ENCODE measurements at regions not wholly inside any gene's neighbourhood (a gene's known extent, or its start where the extent isn't known, plus 50 kb on each side); places are given as distances from the start of the nearest gene placed in this dataset.

GRCh38 chr4:181682367-181683047, 560.7 kb upstream of the TENM3 start:
- no peak for DNase-seq (ENCODE audit: low read depth)

DNA sequence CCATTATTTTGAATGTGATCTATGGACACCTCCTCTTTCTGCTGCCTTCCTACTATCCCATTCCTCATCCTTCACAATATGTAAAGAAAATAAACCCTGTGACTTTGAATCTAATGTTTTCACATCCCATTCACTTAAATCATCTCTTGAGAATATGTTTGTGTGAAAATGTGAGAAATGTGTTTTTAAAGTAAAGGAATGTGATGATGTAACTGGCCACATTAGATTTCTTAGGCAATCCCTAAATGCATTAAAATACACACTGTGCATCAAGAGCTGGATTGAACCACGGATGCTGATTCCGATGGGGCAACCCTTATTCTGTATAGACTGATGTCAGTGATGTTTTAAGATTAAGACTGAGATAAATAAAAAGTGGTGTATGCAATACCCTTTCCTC, 558.9 kb upstream of the TENM3 start:
- DNase-seq (ENCODE audit: low read depth): no peak

- DNase-seq (ENCODE audit: low read depth): no peak
These were observed 557.7 kb upstream of the TENM3 start for GRCh38 chr4:181685461-181685860.

- no peak for DNase-seq (ENCODE audit: low read depth)
These were observed 557.3 kb upstream of the TENM3 start for GRCh38 chr4:181685911-181686310.

DNA sequence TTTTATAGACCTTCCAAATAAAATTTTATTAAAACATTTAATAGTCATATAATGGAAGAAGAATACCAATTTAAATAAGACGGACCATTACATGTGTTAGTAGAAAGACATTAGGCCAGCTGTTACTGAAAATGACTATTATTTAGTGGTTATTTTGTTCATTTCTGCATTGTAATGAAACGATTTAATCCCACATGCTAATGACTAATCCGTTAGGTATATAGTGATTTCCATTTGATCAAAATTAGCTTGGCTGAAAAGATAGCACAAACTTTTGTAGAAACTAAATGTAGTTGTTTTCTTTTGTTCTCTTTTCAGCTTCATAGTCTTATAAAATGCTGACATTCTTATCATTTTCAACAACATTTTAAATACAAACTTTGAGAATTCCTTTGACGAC, 556.1 kb upstream of the TENM3 start:
- no peak for DNase-seq (ENCODE audit: low read depth)

GRCh38 chr4:181688432-181688831, 554.8 kb upstream of the TENM3 start:
- no peak for DNase-seq (ENCODE audit: low read depth)

DNA sequence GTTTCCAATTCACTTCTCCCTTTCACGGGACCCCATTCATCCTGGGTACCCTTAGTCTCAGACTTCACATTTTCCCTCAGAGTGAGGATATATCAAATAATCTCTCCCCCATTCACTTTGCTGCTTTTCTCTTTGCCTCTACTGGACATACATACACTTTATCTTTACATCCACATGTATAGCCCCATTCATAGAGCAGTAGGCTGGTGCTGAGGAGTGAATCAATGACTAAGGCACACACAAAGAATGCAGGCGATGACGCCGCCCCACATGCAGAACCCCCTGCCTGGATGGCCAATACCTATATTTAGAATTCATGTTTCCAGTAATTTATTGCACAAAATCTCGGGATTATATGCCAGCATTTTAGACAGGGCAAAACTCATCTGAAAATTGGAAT, 554.3 kb upstream of the TENM3 start:
- no peak for DNase-seq (ENCODE audit: low read depth)

DNA sequence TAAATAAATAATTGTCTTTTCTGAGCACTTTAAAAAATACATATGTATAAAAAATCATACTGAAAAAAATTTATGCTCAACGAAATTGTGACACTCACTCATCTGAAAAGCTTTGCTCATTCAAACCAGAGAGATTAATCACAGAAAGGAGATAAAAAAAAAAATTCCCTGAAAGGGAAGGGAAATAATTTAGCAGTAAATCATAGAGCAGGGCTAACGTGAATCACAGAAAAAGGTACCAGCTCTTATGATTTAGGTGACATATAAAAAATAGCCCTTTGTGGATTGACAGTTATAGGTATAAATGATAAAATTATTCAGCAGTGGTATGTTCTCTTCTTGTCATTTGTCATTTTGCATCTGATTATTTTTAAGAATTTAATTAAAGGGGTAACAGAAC, 552.7 kb upstream of the TENM3 start:
- no peak for DNase-seq (ENCODE audit: low read depth)

GRCh38 chr4:181692965-181693364, 550.2 kb upstream of the TENM3 start:
- no peak for DNase-seq (ENCODE audit: low read depth)

GRCh38 chr4:181693517-181693916, 549.7 kb upstream of the TENM3 start:
- no peak for DNase-seq (ENCODE audit: low read depth)

DNA sequence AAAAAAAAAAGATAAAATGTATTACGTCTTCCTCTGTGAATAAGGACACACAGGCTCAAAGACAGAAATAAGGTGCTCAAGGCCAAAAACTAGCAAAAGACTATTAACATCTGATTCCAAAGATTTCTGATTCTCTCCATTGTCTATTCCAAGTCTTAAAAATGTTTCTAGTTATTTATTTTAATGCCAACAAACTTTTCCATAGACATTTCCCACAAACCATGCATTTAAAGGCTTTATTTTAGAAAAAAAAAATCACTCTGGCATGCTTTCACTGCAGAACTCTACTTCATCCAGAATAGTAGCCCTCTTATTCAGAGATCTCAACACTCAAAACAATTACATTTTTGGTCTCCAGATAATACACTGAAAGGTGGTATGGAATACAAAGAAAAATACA, 545.0 kb upstream of the TENM3 start:
- no peak for DNase-seq (ENCODE audit: low read depth)

DNA sequence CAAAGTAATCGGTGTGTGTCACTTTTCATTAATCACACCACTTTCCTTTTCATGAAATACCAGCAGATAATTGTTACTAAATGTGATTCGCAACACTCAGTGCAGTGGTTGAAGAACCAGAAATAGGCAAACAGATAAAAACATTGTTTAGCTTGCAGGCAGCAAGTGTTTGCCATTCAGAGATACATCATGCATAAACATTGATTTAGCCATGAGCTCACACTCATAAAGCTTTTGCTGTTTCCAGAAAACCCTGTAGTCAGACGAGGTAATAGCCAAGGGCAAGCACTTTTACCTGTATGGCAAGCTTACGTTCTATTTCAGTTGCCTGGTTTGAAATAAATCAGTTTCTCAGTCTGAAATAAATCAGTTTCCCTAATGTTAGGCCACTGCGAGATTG, 542.0 kb upstream of the TENM3 start:
- DNase-seq (ENCODE audit: low read depth): no peak

GRCh38 chr4:181701894-181702293, 541.3 kb upstream of the TENM3 start:
- no peak for DNase-seq (ENCODE audit: low read depth)

DNA sequence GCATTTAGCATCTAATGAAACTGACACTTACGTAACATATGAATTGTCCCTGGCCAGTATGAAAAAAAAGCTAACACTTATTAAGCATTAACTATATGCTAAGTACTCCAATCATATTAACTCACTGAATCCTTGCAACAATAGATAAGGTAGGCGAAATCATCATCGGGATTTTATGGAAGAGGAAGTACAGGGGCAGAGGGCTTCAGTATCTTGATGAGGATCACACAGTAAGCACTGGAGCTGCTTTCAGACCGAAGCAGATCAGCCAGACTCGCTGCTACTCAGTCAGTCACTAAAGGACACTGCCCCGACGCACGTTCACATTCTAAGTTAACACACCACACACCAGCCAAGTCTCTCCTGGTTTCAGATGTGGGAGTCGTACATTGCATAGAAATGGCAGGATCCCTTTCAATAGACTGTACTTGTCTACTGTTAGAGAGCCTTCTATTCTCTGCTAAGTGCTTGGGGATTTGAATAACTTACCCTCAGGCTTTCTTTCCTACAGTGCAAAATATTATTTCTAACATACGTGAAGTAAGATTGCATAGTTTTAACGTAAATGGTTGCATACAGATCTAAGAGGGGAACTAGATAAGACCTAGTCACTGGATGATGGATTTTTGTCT, 540.2 kb upstream of the TENM3 start:
- no peak for DNase-seq (ENCODE audit: low read depth)

DNA sequence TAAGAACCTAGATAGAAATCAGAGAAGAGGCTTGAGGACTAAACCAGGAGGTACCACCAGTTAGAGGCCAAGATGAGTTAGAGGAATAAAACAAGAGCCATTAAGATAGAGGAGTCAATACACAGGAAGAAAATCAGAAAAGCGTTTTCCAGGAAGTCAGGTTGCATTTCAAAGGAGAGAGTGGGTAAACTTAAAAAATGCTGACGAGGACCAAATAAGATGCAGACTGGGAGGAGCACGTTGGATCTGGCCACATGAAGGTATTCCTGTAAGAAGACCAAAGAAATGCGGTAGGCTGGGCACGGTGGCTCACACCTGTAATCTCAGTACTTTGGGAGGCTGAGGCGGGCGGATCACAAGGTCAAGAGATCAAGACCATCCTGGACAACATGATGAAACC, 533.1 kb upstream of the TENM3 start:
- no peak for DNase-seq (ENCODE audit: low read depth)

GRCh38 chr4:181711387-181711786, 531.8 kb upstream of the TENM3 start:
- DNase-seq (ENCODE audit: low read depth): no peak

DNA sequence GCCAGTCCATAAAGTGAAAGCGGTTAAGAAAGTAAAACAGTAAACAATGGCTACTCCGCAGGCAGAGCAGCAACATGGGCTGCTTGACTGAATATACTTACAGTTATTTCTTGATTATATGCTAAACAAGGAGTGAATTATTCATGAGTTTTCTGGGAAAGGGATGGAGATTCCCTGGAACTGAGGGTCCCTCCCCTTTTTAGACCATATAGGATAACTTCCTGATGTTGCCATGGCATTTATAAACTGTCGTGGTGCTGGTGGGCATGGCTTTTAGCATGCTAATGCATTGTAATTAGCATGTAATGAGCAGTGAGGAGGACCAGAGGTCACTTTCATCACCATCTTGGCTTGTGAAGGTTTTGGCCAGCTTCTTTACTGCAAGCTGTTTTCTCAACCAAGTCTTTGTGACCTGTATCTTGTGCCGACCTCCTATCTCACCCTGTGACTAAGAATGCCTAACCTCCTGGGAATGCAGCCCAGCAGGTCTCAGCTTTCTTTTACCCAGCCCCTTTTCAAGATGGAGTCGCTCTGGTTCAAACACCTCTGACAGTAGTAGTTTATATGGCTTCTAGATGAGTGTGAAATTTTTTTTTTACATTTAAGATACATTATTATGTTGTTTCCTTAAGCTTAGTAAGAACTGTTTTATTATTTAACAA, 514.8 kb upstream of the TENM3 start:
- no peak for DNase-seq (ENCODE audit: low read depth)

DNA sequence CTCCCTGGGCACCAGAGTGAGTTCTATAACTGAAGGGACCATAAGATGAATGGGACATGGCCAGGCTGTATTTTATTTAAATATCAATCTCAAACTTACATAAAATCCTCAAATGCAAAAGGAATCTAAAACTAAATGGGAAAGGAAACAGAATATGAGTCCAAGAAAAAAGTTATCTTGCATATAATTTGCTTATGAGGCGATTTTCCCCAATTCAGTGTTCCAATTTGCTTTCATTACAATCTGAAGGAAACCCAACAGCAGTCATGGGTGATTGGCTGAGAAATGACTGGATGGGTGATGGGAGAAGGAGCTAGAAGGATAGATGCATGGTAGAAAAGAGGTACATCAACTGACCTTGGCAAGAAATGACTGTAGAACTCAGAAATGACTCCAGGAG, 511.3 kb upstream of the TENM3 start:
- DNase-seq (ENCODE audit: low read depth): no peak

DNA sequence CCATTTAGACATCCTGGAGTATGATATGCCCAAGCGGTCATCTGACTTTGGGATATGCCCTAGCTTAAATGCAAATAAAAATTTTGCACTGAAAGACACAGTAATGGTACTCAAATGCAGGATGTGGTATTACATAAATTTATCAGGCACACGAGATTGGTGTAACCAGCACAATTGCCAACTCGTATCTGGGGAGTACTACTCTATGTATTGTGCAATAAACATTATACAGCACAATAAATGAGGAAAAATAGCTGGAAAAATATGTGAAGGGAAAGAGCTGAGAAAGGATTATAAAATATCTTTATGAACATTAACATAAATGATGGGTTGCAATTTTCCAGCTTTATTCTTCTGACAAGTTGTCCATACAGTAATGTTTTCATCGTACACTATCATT, 505.5 kb upstream of the TENM3 start:
- DNase-seq (ENCODE audit: low read depth): no peak

GRCh38 chr4:181739031-181739430, 504.2 kb upstream of the TENM3 start:
- no peak for DNase-seq (ENCODE audit: low read depth)

DNA sequence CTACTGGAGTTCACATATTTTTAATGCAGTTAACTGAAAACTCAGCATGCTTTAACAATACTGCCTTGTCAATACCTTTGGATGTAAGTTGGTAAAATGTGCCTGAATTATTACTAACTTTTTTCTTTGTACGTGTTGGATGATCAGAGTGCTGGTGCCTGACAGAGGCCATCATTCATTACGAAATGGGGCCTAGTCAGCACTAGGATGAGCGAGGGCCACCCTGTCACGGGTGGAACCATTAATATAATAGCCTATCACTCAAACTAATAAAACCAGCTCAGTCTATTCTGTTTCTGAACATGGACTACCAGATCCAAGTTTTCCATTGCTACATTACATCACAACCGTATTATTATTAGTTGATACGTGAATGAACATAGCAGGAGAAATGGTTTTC, 501.7 kb upstream of the TENM3 start:
- no peak for DNase-seq (ENCODE audit: low read depth)

DNA sequence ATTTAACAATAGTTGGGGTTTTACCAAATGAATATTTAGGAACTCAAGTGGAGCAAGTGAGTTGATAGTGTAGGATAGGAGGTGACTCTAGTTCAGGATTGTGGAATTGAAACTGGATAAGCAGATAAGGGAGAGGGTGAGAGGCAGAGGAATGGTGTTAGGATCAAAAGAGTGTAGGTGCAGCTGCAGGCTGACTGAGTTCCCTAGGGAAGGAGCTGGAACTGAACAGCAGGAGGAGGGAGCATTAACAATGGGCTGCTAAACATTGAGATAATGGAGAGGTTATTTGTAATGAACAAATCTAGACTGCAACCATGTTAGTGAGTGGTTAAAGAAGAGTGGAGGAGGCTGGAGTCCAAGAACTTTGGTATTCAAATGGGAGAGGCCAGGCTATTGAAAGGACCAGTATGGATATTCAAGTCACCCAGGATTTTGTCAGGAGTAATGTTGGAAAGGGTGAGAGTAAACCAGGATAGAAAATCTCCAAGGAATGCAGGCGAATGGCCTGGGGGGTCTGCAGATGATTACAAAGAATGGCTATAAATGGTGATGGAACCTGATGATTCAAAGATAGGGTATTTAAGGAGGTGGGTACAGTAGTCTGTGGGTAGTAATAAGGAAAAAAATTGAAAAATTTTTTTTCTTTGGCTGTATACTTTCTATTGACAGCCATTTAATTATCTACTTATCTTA, 497.1 kb upstream of the TENM3 start:
- DNase-seq (ENCODE audit: low read depth): no peak

GRCh38 chr4:181748581-181748980, 494.6 kb upstream of the TENM3 start:
- DNase-seq (ENCODE audit: low read depth): no peak
